ENCODE measurements at regions not wholly inside any gene's neighbourhood (a gene's known extent, or its start where the extent isn't known, plus 50 kb on each side); places are given as distances from the start of the nearest gene placed in this dataset.

- no peak for TF ChIP-seq CTCF (IDR thresholded peaks at IDR 0.05; ENCODE audit: control insufficient read depth, extremely low read depth, insufficient read depth)
- H3K4me3 ChIP-seq (ENCODE audit: low read depth, low read length), result no peak overlapping the region
- DNase-seq (ENCODE audit: low read depth), result no peak
Measured at GRCh38 chr3:18968120-18968519, 180.2 kb upstream of the KCNH8 start.

GRCh38 chr3:18965781-18966180 is 182.5 kb upstream of the KCNH8 start:
- no peak for DNase-seq (ENCODE audit: low read depth)
- TF ChIP-seq CTCF (IDR thresholded peaks at IDR 0.05; ENCODE audit: control insufficient read depth, extremely low read depth, insufficient read depth), result no peak
- H3K4me3 ChIP-seq (ENCODE audit: low read depth, low read length), result no peak overlapping the region

GRCh38 chr3:18964640-18965039 is 183.7 kb upstream of the KCNH8 start:
- DNase-seq (ENCODE audit: low read depth), result no peak
- no peak for TF ChIP-seq CTCF (IDR thresholded peaks at IDR 0.05; ENCODE audit: control insufficient read depth, extremely low read depth, insufficient read depth)
- no peak overlapping the region for H3K4me3 ChIP-seq (ENCODE audit: low read depth, low read length)

GRCh38 chr3:18951333-18951732 is 197.0 kb upstream of the KCNH8 start:
- DNase-seq (ENCODE audit: low read depth), result no peak
- H3K4me3 ChIP-seq (ENCODE audit: low read depth, low read length), result no peak overlapping the region
- TF ChIP-seq CTCF (IDR thresholded peaks at IDR 0.05; ENCODE audit: control insufficient read depth, extremely low read depth, insufficient read depth), result no peak

GRCh38 chr3:18946524-18946923 is 201.8 kb upstream of the KCNH8 start:
- TF ChIP-seq CTCF (IDR thresholded peaks at IDR 0.05; ENCODE audit: control insufficient read depth, extremely low read depth, insufficient read depth), result no peak
- no peak for DNase-seq (ENCODE audit: low read depth)
- H3K4me3 ChIP-seq (ENCODE audit: low read depth, low read length), result no peak overlapping the region

GRCh38 chr3:18937574-18937973 is 210.7 kb upstream of the KCNH8 start:
- H3K4me3 ChIP-seq (ENCODE audit: low read depth, low read length), result no peak overlapping the region
- DNase-seq (ENCODE audit: low read depth), result no peak

More at GRCh38 chr3:18937574-18937973, 210.7 kb upstream of the KCNH8 start:
- no peak for TF ChIP-seq CTCF (IDR thresholded peaks at IDR 0.05; ENCODE audit: control insufficient read depth, extremely low read depth, insufficient read depth)

All from LNCaP clone FGC (cell line).